Fibroblast of lung (primary cell): ENCODE measurements at regions not wholly inside any gene's neighbourhood (a gene's known extent, or its start where the extent isn't known, plus 50 kb on each side); places are given as distances from the start of the nearest gene placed in this dataset.

ENCODE experiments used
- DNase-seq, 2 donors: peaks; one replicate each; pipeline versions ENCODE4 v3.0.0 to v3.0.0-alpha.2; 2010; ENCODE audit warnings: low read depth in 2 of 2
- H2AFZ ChIP-seq: 2 replicates; pipeline ENCODE4 v1.5.1; 2012; ENCODE audit warnings: low read length, control low read depth, inconsistent platforms
- H3K27ac ChIP-seq: 2 replicates; pipeline ENCODE4 v1.5.1; 2011; ENCODE audit warnings: low read length, control low read depth; ENCODE audit not compliant: insufficient read depth
- H3K27me3 ChIP-seq: 2 replicates; pipeline ENCODE4 v1.5.1; 2011; ENCODE audit warnings: mild to moderate bottlenecking, low read length; ENCODE audit not compliant: control insufficient read depth, insufficient read depth
- H3K36me3 ChIP-seq: 2 replicates; pipeline ENCODE4 v1.5.1; 2011; ENCODE audit warnings: low read length; ENCODE audit not compliant: control insufficient read depth, insufficient read depth
- H3K4me1 ChIP-seq: 2 replicates; pipeline ENCODE4 v1.5.1; 2011; ENCODE audit warnings: low read length; ENCODE audit not compliant: control insufficient read depth, insufficient read depth; ENCODE audit errors: extremely low read depth
- H3K4me2 ChIP-seq: 2 replicates; pipeline ENCODE4 v1.5.1; 2011; ENCODE audit warnings: low read length, control low read depth; ENCODE audit not compliant: insufficient read depth; ENCODE audit errors: extremely low read depth
- H3K4me3 ChIP-seq, 4 experiments: fragments of 200-600 bp in 1 of 4; sonication (generic) in 1 of 4; replicated peaks in 1 of 4; 2 replicates each; pipeline ENCODE4 v1.5.1; 2011 to 2016; ENCODE audit warnings: low read length in 4 of 4, low read depth in 3 of 4, mild to moderate bottlenecking in 3 of 4, control low read depth in 2 of 4, inconsistent platforms in 1 of 4, mixed read lengths in 1 of 4; ENCODE audit not compliant: insufficient read depth in 1 of 4; ENCODE audit errors: control extremely low read depth in 1 of 4
- H3K79me2 ChIP-seq: 2 replicates; pipeline ENCODE4 v1.5.1; 2012; ENCODE audit warnings: mild to moderate bottlenecking, low read length, inconsistent platforms; ENCODE audit not compliant: control insufficient read depth, insufficient read depth
- H3K9ac ChIP-seq: 2 replicates; pipeline ENCODE4 v1.5.1; 2011; ENCODE audit warnings: mild to moderate bottlenecking, low read length, control low read depth; ENCODE audit not compliant: insufficient read depth
- H3K9me3 ChIP-seq: 2 replicates; pipeline ENCODE4 v1.5.1; 2012; ENCODE audit warnings: low read depth, low read length; ENCODE audit not compliant: control insufficient read depth, insufficient read depth
- H4K20me1 ChIP-seq: 2 replicates; pipeline ENCODE4 v1.5.1; 2011; ENCODE audit warnings: low read length; ENCODE audit not compliant: control insufficient read depth, insufficient read depth; ENCODE audit errors: extremely low read depth
- CTCF ChIP-seq, 2 donors: IDR thresholded peaks in 1 of 2; conservative IDR thresholded peaks in 1 of 2; 1 replicate in 1 of 2; 2 replicates in 1 of 2; pipeline ENCODE4 v1.5.1; 2011 to 2012; ENCODE audit warnings: low read length in 2 of 2, control low read depth in 1 of 2, inconsistent platforms in 1 of 2, low read depth in 1 of 2, mild to moderate bottlenecking in 1 of 2
- EZH2 ChIP-seq: IDR thresholded peaks from 2 replicates; pipeline ENCODE4 v1.5.1; 2012; ENCODE audit warnings: low read length, control low read depth, mild to moderate bottlenecking; ENCODE audit errors: missing control alignments

- TF ChIP-seq CTCF (conservative IDR thresholded peaks at IDR 0.05 in 1 of 2, IDR thresholded peaks at IDR 0.05 in 1 of 2; ENCODE audit: low read depth in 1 of 2, low read length in 2 of 2) = no peak
- TF ChIP-seq EZH2 = no peak
- Histone ChIP-seq H3K9ac (no peak overlapping the region), H3K4me2 (no peak overlapping the region)
Observed at GRCh38 chr6:121826156-121826810, 390.8 kb downstream of the GJA1 start.

GRCh38 chr6:121828146-121828886 is 392.9 kb downstream of the GJA1 start:
- Histone ChIP-seq H3K27ac (no peak overlapping the region), H3K9me3 (no peaks in the 10 kb centered on the region), H3K27me3 (no peaks in the 10 kb centered on the region), H3K36me3 (no peaks in the 10 kb centered on the region), H3K79me2 (no peaks in the 10 kb centered on the region), H3K4me2 (no peak overlapping the region), H4K20me1 (no peaks in the 10 kb centered on the region), H3K9ac (no peak overlapping the region), H2AFZ (no peak overlapping the region), H3K4me1 (peaks cover 2% of the 10 kb centered on the region), H3K4me3 (no peak overlapping the region)
- DNase-seq = peak in 1 of 2 donors; percentile 39
- TF ChIP-seq CTCF (conservative IDR thresholded peaks at IDR 0.05 in 1 of 2, IDR thresholded peaks at IDR 0.05 in 1 of 2; ENCODE audit: low read depth in 1 of 2, low read length in 2 of 2) = no peak
- no peak for TF ChIP-seq EZH2

More at GRCh38 chr6:121826156-121826810, 390.8 kb downstream of the GJA1 start:
- Histone ChIP-seq H3K27ac (no peak overlapping the region), H2AFZ (no peak overlapping the region), H3K79me2 (no peaks in the 10 kb centered on the region), H3K27me3 (no peaks in the 10 kb centered on the region), H4K20me1 (no peaks in the 10 kb centered on the region), H3K4me1 (peaks cover 2% of the 10 kb centered on the region), H3K4me3 (no peak overlapping the region), H3K36me3 (no peaks in the 10 kb centered on the region), H3K9me3 (no peaks in the 10 kb centered on the region)
- DNase-seq = peak; percentile 72 to 98

DNA sequence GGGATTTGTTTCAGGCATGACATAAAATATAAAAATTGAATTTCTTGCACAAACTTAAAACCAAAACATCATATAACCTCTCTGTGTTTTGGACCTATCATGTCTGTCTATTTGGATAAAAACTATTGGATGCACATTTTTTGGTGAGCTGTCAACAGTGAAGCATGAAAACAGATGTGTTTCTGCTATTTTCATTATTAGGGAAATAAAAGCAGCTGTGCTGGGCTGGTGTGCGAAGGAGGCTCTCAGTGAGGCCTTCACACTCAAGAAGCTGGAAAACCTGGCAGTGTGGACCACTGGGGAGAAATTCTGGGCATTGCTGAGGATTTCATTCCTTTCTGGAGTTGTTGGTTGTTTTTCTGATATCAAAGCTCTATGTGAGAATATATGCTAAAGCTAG is 395.3 kb downstream of the GJA1 start:
- DNase-seq = no peak
- no peak overlapping the region for H3K9ac ChIP-seq
- H2AFZ ChIP-seq = no peak overlapping the region
- H4K20me1 ChIP-seq = no peaks in the 10 kb centered on the region
- H3K4me3 ChIP-seq = no peak overlapping the region
- H3K4me1 ChIP-seq = peaks cover 2% of the 10 kb centered on the region
- no peak overlapping the region for H3K4me2 ChIP-seq
- H3K79me2 ChIP-seq = no peaks in the 10 kb centered on the region
- no peaks in the 10 kb centered on the region for H3K9me3 ChIP-seq
- no peaks in the 10 kb centered on the region for H3K27me3 ChIP-seq
- no peaks in the 10 kb centered on the region for H3K36me3 ChIP-seq
- TF ChIP-seq EZH2 = no peak
- TF ChIP-seq CTCF (conservative IDR thresholded peaks at IDR 0.05 in 1 of 2, IDR thresholded peaks at IDR 0.05 in 1 of 2; ENCODE audit: low read depth in 1 of 2, low read length in 2 of 2) = no peak
- no peak overlapping the region for H3K27ac ChIP-seq
